Myocyte (in vitro differentiated cells): ENCODE measurements at regions not wholly inside any gene's neighbourhood (a gene's known extent, or its start where the extent isn't known, plus 50 kb on each side); places are given as distances from the start of the nearest gene placed in this dataset.
"Not testable (repeated sequence)": the region's sequence is repeated elsewhere in the genome, so short reads cannot be mapped to it uniquely, and the experiment has no call there.

Experiments used
- DNase-seq: peaks from one replicate; pipeline ENCODE4 v3.0.0-alpha.2; 2012; ENCODE audit warnings: low read depth

- DNase-seq = not testable (repeated sequence)
Measured at GRCh38 chr16:79377082-79377481, 223.5 kb downstream of the MAF start.

GRCh38 chr16:79375351-79375750 is 225.2 kb downstream of the MAF start:
- no peak for DNase-seq

- DNase-seq = peak; percentile 3
Measured at GRCh38 chr16:79372503-79373184, 227.9 kb downstream of the MAF start.

GRCh38 chr16:79370736-79371135 is 229.8 kb downstream of the MAF start:
- DNase-seq = no peak

GRCh38 chr16:79369796-79370195 is 230.7 kb downstream of the MAF start:
- no peak for DNase-seq

GRCh38 chr16:79367822-79368221 is 232.7 kb downstream of the MAF start:
- no peak for DNase-seq

GRCh38 chr16:79366635-79367034 is 233.9 kb downstream of the MAF start:
- no peak for DNase-seq

GRCh38 chr16:79365702-79366101 is 234.8 kb downstream of the MAF start:
- no peak for DNase-seq

- DNase-seq = no peak
Measured at GRCh38 chr16:79363484-79363883, 237.1 kb downstream of the MAF start.

GRCh38 chr16:79363035-79363434 is 237.5 kb downstream of the MAF start:
- no peak for DNase-seq

- no peak for DNase-seq
Measured at GRCh38 chr16:79362300-79362970, 238.1 kb downstream of the MAF start.

GRCh38 chr16:79361132-79361751 is 239.3 kb downstream of the MAF start:
- no peak for DNase-seq

GRCh38 chr16:79360267-79360666 is 240.3 kb downstream of the MAF start:
- no peak for DNase-seq

- DNase-seq = no peak
Measured at GRCh38 chr16:79359082-79359481, 241.5 kb downstream of the MAF start.

GRCh38 chr16:79358188-79358587 is 242.3 kb downstream of the MAF start:
- no peak for DNase-seq

GRCh38 chr16:79355600-79356358 is 244.8 kb downstream of the MAF start:
- DNase-seq = no peak

GRCh38 chr16:79351927-79352326 is 248.6 kb downstream of the MAF start:
- no peak for DNase-seq

- DNase-seq = no peak
Measured at GRCh38 chr16:79349803-79350202, 250.7 kb downstream of the MAF start.

- no peak for DNase-seq
Measured at GRCh38 chr16:79348521-79349306, 251.8 kb downstream of the MAF start.

GRCh38 chr16:79347277-79347676 is 253.3 kb downstream of the MAF start:
- no peak for DNase-seq

GRCh38 chr16:79339863-79340262 is 260.7 kb downstream of the MAF start:
- no peak for DNase-seq
